DND-41 (cell line): ENCODE measurements at regions not wholly inside any gene's neighbourhood (a gene's known extent, or its start where the extent isn't known, plus 50 kb on each side); places are given as distances from the start of the nearest gene placed in this dataset.
"Not testable (repeated sequence)": the region's sequence is repeated elsewhere in the genome, so short reads cannot be mapped to it uniquely, and the experiment has no call there.

ENCODE experiments used
- ATAC-seq: fragments of 200-7000 bp; cut with Tn5 transposase; 3 replicates; pipeline ENCODE4 v1.9.1; 2021; ENCODE audit warnings: low read depth; ENCODE audit not compliant: insufficient read depth
- DNase-seq: peaks from one replicate; pipeline ENCODE4 v3.0.0-alpha.2; 2020
- H2AFZ ChIP-seq: 2 replicates; pipeline ENCODE4 v1.6.0; 2012; ENCODE audit warnings: low read depth, low read length
- H3K27ac ChIP-seq: 2 replicates; pipeline ENCODE4 v1.5.1; 2012; ENCODE audit warnings: low read length, inconsistent platforms
- H3K27me3 ChIP-seq: fragments of 200-600 bp; sonication (generic); 2 replicates; pipeline ENCODE4 v1.6.0; 2012; ENCODE audit warnings: low read length, mild to moderate bottlenecking, inconsistent platforms; ENCODE audit not compliant: insufficient read depth, poor library complexity
- H3K36me3 ChIP-seq: 2 replicates; pipeline ENCODE4 v1.5.1; 2012; ENCODE audit warnings: low read length, inconsistent platforms; ENCODE audit not compliant: insufficient read depth
- H3K4me1 ChIP-seq: 2 replicates; pipeline ENCODE4 v1.5.1; 2012; ENCODE audit warnings: mild to moderate bottlenecking, low read length; ENCODE audit not compliant: insufficient read depth
- H3K4me2 ChIP-seq: 2 replicates; pipeline ENCODE4 v1.6.0; 2012; ENCODE audit warnings: mild to moderate bottlenecking, moderate library complexity, low read length, inconsistent platforms; ENCODE audit not compliant: insufficient read depth
- H3K4me3 ChIP-seq, 2 experiments: fragments of 200-600 bp in 1 of 2; shearing (Covaris generic) in 1 of 2; 2 replicates each; pipeline ENCODE4 v1.5.1; 2012 to 2016; ENCODE audit warnings: inconsistent platforms in 2 of 2, low read length in 2 of 2, mild to moderate bottlenecking in 2 of 2, low read depth in 1 of 2, moderate library complexity in 1 of 2
- H3K79me2 ChIP-seq: 2 replicates; pipeline ENCODE4 v1.6.0; 2012; ENCODE audit warnings: low read length, inconsistent platforms; ENCODE audit not compliant: insufficient read depth
- H3K9ac ChIP-seq: 2 replicates; pipeline ENCODE4 v1.6.0; 2012; ENCODE audit warnings: low read depth, mild to moderate bottlenecking, inconsistent platforms, low read length, moderate library complexity
- H3K9me3 ChIP-seq: 2 replicates; pipeline ENCODE4 v1.5.1; 2012; ENCODE audit warnings: low read length, moderate library complexity, mild to moderate bottlenecking, inconsistent platforms; ENCODE audit not compliant: insufficient read depth, severe bottlenecking
- H4K20me1 ChIP-seq: 2 replicates; pipeline ENCODE4 v1.6.0; 2012; ENCODE audit warnings: low read length; ENCODE audit not compliant: insufficient read depth

DNA sequence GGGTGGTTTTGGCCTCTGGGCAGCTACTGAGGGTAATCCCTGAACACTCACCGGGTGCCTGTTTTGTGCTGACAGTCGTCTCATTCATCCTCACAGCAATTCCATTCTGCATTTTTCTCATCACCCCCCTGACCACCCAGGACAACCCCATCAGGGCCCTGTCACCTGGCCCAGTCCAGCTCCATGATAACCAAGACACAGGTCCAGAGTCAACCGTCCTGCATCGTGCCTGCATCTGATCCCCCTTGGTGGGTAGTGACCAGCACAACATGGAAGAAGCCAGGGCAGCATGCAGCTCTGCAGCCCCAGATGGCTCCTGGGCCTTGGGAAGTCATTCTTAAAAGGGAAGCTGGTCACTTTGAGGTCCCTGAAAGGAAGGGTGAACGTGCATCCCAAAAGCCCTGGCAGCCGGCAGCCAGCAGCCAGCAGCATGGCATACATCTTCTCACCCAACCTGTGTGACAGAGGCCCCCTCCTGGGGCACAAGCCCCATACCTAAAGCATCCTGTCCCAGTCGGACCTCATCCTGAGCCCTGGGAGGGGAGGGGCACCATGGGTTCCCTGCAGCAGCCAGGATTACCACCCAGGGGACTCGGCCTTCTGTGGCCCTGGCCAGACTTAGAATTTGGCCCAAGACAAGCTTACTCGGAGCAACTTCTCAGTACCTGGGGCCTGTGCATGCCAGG is 574.2 kb downstream of the CWH43 start:
- not testable (repeated sequence) for H3K36me3 ChIP-seq, H3K4me1 ChIP-seq, H3K79me2 ChIP-seq, H3K27me3 ChIP-seq, ATAC-seq, H4K20me1 ChIP-seq, H3K4me2 ChIP-seq, H3K9me3 ChIP-seq, H3K9ac ChIP-seq, H2AFZ ChIP-seq, DNase-seq, H3K4me3 ChIP-seq, H3K27ac ChIP-seq

DNA sequence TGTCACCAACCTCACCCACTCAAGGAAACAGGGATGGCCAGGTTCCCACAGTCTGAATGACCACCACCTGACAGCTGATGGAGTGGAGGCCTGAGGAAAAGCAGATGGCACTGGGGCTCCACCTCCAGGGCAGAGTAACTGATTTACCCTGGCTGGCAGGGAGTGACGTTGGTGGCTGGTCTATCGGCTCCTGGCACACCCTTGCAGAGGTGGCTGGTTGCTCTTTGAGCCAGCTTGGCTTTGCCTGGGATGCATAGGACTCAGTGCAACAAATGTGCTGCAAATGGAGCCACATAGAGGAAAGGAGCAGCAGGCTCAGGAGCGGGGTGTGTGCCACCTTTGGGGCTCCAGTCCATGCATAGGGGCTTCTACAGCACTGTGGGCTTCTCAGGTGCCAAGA is 574.8 kb downstream of the CWH43 start:
- not testable (repeated sequence) for H3K4me1 ChIP-seq, H3K9ac ChIP-seq, H3K27me3 ChIP-seq, H3K36me3 ChIP-seq, H2AFZ ChIP-seq, H3K4me3 ChIP-seq, H3K9me3 ChIP-seq, DNase-seq, H3K4me2 ChIP-seq, H4K20me1 ChIP-seq, ATAC-seq, H3K79me2 ChIP-seq, H3K27ac ChIP-seq

DNA sequence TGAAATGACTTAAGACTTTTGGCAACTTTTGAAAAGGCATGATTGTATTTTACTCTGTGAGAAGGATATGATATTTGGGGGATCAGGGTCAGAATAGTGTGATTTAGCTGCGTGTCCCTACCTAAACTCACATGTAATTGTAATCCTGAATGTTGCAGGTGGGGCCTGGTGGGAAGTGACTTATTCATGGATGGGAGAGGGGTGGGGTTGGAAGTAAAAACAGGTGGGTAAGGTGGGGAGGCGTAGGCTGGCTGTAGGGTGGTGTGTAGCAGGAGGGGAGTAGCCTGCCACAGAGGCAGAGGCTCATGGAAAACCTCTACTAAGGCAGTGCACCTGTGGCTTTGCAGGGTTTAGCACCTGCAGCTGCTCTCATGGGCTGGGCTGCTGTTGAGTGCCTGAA is 584.2 kb downstream of the CWH43 start:
- not testable (repeated sequence) for DNase-seq, H3K79me2 ChIP-seq, H3K9me3 ChIP-seq, H3K4me2 ChIP-seq, H3K4me3 ChIP-seq, H3K27ac ChIP-seq, H4K20me1 ChIP-seq, H3K27me3 ChIP-seq, H3K9ac ChIP-seq, H3K4me1 ChIP-seq, H2AFZ ChIP-seq, H3K36me3 ChIP-seq, ATAC-seq

DNA sequence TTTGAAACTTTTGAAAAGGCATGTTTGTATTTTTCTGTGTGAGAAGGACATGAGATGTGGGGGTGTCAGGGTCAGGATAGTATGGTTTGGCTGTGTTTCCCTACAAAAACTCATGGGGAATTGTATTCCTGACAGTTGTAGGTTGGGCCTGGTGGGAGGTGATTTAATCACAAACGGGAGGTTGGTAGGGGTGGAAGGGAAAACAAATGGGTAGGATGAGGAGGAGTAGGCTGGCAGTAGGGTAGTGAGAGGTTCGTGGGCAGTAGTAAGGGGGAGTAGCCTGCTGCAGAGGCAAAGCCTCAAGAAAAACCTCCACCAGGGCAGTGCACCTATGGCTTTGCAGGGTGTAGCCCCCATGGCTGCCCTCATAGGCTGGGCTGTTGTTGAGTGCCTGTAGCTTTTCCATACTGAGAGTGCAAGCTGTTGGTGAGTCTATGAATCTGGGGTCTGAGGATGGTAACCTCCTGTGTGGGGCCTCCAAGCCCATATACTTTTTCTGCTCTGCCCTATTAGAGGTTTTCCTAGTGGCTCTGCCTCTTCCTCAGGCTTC is 587.7 kb downstream of the CWH43 start:
- not testable (repeated sequence) for H3K27me3 ChIP-seq, H3K9ac ChIP-seq, H3K4me3 ChIP-seq, H3K9me3 ChIP-seq, H3K79me2 ChIP-seq, H3K4me1 ChIP-seq, ATAC-seq, H3K36me3 ChIP-seq, DNase-seq, H2AFZ ChIP-seq, H3K4me2 ChIP-seq, H3K27ac ChIP-seq, H4K20me1 ChIP-seq

DNA sequence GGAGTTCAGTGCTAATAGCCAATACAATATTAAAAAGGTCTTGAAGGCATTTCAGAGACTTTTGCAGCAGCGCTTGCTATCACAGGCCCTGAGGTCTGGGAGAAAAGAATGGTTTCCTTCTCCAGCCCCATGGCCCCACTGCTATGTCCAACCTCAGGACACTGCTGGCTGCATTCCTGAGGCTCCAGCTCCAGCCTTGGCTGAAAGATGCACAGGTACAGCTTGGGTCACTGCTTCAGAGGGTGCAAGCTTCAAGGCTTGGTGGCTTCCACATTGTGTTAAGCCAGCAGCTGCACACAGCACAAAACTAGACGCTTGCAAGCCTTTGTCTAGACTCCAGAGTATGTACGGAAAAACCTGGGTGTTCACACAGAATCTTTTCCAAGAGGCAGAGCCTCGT is 589.2 kb downstream of the CWH43 start:
- not testable (repeated sequence) for H4K20me1 ChIP-seq, H3K4me1 ChIP-seq, H3K4me3 ChIP-seq, H3K36me3 ChIP-seq, H2AFZ ChIP-seq, DNase-seq, H3K27me3 ChIP-seq, H3K4me2 ChIP-seq, H3K27ac ChIP-seq, H3K9ac ChIP-seq, H3K79me2 ChIP-seq, ATAC-seq, H3K9me3 ChIP-seq

DNA sequence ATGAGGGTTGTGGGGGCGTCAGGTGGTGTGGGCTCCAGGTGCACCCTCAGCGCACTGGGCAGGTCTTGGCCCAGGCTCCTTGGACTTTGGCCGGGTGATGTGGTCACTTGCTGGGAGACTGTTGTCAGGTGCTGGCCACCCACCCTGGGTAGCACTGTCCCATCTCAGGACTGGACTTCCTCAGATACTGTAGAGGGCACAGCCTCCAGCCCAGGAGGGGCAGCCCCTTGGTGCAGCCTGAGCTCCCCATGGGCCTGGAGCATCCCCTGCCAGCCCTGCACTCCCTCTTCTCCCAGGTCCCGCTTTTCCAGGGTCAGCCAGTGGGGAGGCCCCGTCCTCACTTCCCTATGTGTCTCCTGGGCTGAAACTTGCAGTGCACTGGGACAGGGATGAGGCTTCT is 592.3 kb downstream of the CWH43 start:
- not testable (repeated sequence) for ATAC-seq, H3K9me3 ChIP-seq, H3K4me1 ChIP-seq, H4K20me1 ChIP-seq, H3K27me3 ChIP-seq, H3K4me3 ChIP-seq, H3K9ac ChIP-seq, H3K79me2 ChIP-seq, H2AFZ ChIP-seq, H3K27ac ChIP-seq, H3K36me3 ChIP-seq, H3K4me2 ChIP-seq, DNase-seq

DNA sequence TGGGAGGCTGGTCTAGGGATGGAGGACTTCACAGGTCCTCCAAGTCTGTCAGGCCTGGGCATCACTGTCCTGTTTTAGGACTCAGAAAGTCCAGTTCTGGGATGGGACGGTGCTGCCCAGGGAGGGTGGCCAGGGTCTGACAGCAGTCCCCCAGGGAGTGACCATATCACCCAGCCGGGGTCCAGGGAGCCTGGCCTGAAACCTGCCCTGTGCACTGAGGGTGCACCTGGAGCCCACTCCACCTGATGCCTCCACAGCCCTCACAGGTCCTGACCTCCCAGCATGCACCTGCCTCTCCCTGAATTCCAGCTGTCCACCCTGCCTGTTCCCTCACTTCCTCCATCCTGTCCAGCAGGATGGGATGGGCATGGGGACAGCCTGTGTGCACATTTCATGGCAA is 592.8 kb downstream of the CWH43 start:
- not testable (repeated sequence) for H3K36me3 ChIP-seq, H3K4me2 ChIP-seq, ATAC-seq, H3K79me2 ChIP-seq, H3K4me3 ChIP-seq, H3K4me1 ChIP-seq, H3K9ac ChIP-seq, H2AFZ ChIP-seq, H3K27ac ChIP-seq, H3K9me3 ChIP-seq, DNase-seq, H3K27me3 ChIP-seq, H4K20me1 ChIP-seq

DNA sequence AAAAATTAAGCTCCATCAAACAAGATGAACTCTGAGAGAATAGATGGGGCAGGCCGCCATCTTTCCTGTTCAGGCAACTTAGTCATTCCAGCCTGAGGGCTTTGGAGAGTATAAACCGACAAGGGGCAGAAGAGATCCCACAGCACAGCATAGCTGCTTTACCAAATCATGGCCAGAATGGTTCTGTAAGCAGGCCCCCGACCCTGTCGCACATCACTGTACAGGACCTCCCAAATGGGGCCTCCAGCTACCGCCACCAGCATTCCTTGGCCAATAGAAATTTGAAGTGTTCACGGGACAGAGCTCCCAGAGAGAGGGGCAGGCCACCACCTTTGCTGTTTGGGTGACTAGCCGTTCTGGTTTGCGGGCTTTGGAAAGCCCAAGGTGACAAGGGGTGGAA is 594.1 kb downstream of the CWH43 start:
- H3K4me1 ChIP-seq, H3K27ac ChIP-seq, H3K9ac ChIP-seq, H3K27me3 ChIP-seq, H3K9me3 ChIP-seq, ATAC-seq, H3K36me3 ChIP-seq, H3K4me2 ChIP-seq, H4K20me1 ChIP-seq, H3K4me3 ChIP-seq, DNase-seq, H2AFZ ChIP-seq, H3K79me2 ChIP-seq: not testable (repeated sequence)
